ENCODE measurements at regions not wholly inside any gene's neighbourhood (a gene's known extent, or its start where the extent isn't known, plus 50 kb on each side); places are given as distances from the start of the nearest gene placed in this dataset.

DNA sequence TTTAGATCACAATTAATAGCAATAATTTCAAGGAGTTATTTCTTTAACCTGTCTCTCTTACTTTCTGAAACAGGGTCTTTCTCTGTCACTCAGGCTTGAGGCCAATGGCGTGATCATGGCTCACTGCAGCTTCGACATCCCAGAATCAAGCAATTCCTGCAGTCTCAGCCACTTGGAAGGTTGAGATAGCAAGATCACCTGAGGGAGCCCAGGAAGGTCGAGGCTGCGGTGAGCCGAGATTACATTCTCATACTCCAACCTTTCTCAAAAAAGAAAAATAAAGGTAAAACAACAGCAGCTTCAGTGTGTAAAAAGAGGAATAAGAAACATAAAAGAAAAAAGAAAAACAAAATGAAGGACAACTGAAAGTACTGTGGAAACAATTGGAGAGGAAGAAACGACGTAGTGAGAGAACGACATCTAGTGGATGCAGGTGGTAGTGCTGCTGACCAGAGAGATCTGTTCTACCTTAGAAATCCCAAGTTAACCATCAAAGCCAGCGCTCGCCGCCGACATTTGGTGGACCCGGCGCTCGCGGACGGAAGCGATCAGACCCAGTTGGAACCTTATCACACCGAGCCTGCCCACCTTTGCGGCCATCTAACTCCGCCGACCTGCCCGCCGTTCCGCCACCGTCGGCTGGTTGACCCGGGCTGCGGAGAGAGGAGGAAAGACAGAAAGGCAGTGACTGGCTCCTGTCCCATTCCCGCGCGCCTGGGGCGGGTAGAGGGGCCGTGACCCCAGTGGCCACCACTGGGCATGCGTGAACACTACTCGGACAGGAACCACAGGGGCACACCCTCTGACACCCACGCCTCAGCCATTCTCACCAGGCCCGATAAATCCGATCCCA lies 196.1 kb downstream of the ALG10 start:
- no peak overlapping the region for H3K23ac ChIP-seq (ENCODE audit: insufficient read length, low read depth, low read length)
- H3K79me2 ChIP-seq (ENCODE audit: insufficient read depth, low read length): no peaks in the 10 kb centered on the region
- peaks cover 88 to 92% of the 10 kb centered on the region in 2 experiments for H3K9me3 Mint-ChIP-seq
- no peak overlapping the region for H3K56ac ChIP-seq (ENCODE audit: insufficient read length, low read depth, low read length)
- H3K4me1 ChIP-seq (ENCODE audit: insufficient read depth, low read length): no peaks in the 10 kb centered on the region
- H3K27ac Mint-ChIP-seq: no peak overlapping the region
- H3K4me1 Mint-ChIP-seq: no peaks in the 10 kb centered on the region
- no peak overlapping the region for H2BK12ac ChIP-seq (ENCODE audit: insufficient read length, low read depth, low read length)
- H4K8ac ChIP-seq (replicated peaks; ENCODE audit: insufficient read length, low read depth, low read length): no peak overlapping the region
- H4K20me1 ChIP-seq (ENCODE audit: control insufficient read depth, insufficient read depth, insufficient read length): no peaks in the 10 kb centered on the region
- H2BK120ac ChIP-seq (ENCODE audit: low read depth, low read length, poor library complexity, severe bottlenecking): no peak overlapping the region
- H2AK5ac ChIP-seq (ENCODE audit: insufficient read length, low read length): no peak overlapping the region
- no peak overlapping the region for H2BK5ac ChIP-seq (ENCODE audit: insufficient read length, low read length)
- peak overlapping the region; percentile 98 for H2AFZ ChIP-seq (ENCODE audit: low read length)
- H3K36me3 Mint-ChIP-seq (ENCODE audit: insufficient read depth in 1 of 3, low read depth in 3 of 3): peaks cover 10 to 20% (median 17%) of the 10 kb centered on the region in 3 experiments
- H3K23me2 ChIP-seq (ENCODE audit: insufficient read length, low read depth, low read length, poor library complexity, severe bottlenecking): no peaks in the 10 kb centered on the region
- H3K27ac ChIP-seq (ENCODE audit: insufficient read length, low read depth, low read length): no peak overlapping the region
- no peak overlapping the region for H3K9ac ChIP-seq (ENCODE audit: extremely low read depth, insufficient read length, low read length)
- H4K5ac ChIP-seq (ENCODE audit: insufficient read length, low read depth, low read length): no peak overlapping the region
- no peak overlapping the region for H3K18ac ChIP-seq (ENCODE audit: insufficient read length, low read depth, low read length)
- no peak overlapping the region for H2BK20ac ChIP-seq (ENCODE audit: low read depth, low read length, poor library complexity, severe bottlenecking)
- H4K91ac ChIP-seq (ENCODE audit: insufficient read length, low read depth, low read length): no peak overlapping the region
- peak; percentile 51 for DNase-seq
- H3K27me3 ChIP-seq (ENCODE audit: insufficient read depth, low read length): no peaks in the 10 kb centered on the region
- H3K27me3 Mint-ChIP-seq (ENCODE audit: low read depth): peaks cover 2% of the 10 kb centered on the region
- peak overlapping the region; percentile 24 for H3K4me2 ChIP-seq (ENCODE audit: insufficient read depth, insufficient read length, low read length)
- no peaks in the 10 kb centered on the region for H3K79me1 ChIP-seq (ENCODE audit: insufficient read depth, low read depth, low read length, poor library complexity, severe bottlenecking)
- no peak overlapping the region for H2BK15ac ChIP-seq (ENCODE audit: low read depth, low read length)
- no peak overlapping the region for H3T11ph ChIP-seq (ENCODE audit: low read length)
- WGBS (ENCODE audit: extremely low coverage, insufficient read length, low lambda C conversion rate): no CpG with 5 or more reads among the region's 39 CpGs
- peak overlapping the region in 1 of 2 experiments; percentile 31; a peak in 2 of 5 replicates for H3K4me3 Mint-ChIP-seq
- H3K14ac ChIP-seq (ENCODE audit: insufficient read depth, low read length): no peak overlapping the region
- no peak overlapping the region for H3K4ac ChIP-seq (ENCODE audit: low read depth, low read length)
- peaks cover 29% of the 10 kb centered on the region for H3K9me3 ChIP-seq (ENCODE audit: control insufficient read depth, low read depth, low read length)
- peak; percentile 79 for TF ChIP-seq CTCF (conservative IDR thresholded peaks at IDR 0.05)

All from H9 (cell line).